Chondrocyte (in vitro differentiated cells): ENCODE measurements at regions not wholly inside any gene's neighbourhood (a gene's known extent, or its start where the extent isn't known, plus 50 kb on each side); places are given as distances from the start of the nearest gene placed in this dataset.

Source experiments
- DNase-seq: peaks from one replicate; pipeline ENCODE4 v3.0.0; 2021; ENCODE audit warnings: mixed read lengths, low spot score
- H3K27ac Mint-ChIP-seq: one replicate; pipeline ENCODE4 v1.8.0; 2021; ENCODE audit warnings: mild to moderate bottlenecking, moderate library complexity, mixed read lengths; ENCODE audit not compliant: unreplicated experiment
- H3K27me3 Mint-ChIP-seq: 2 replicates; pipeline ENCODE4 v1.8.0; 2021; ENCODE audit warnings: low read depth, mixed read lengths
- H3K36me3 Mint-ChIP-seq: 2 replicates; pipeline ENCODE4 v1.8.0; 2021; ENCODE audit warnings: low read depth, mixed read lengths
- H3K4me1 Mint-ChIP-seq: 2 replicates; pipeline ENCODE4 v1.8.0; 2021; ENCODE audit warnings: low read depth, mild to moderate bottlenecking, mixed read lengths
- H3K4me3 Mint-ChIP-seq: one replicate; pipeline ENCODE4 v1.8.0; 2021; ENCODE audit warnings: mild to moderate bottlenecking, moderate library complexity, mixed read lengths; ENCODE audit not compliant: unreplicated experiment
- H3K9me3 Mint-ChIP-seq: 2 replicates; pipeline ENCODE4 v1.8.0; 2021; ENCODE audit warnings: low read depth, mixed read lengths
- TF ChIP-seq, protein P1 (sequence below): fragments of 200-600 bp; sonication (generic); IDR thresholded peaks from 2 replicates; pipeline ENCODE4 v1.5.0; 2021; ENCODE audit warnings: antibody characterized with exemption, mild to moderate bottlenecking, moderate library complexity

DNA sequence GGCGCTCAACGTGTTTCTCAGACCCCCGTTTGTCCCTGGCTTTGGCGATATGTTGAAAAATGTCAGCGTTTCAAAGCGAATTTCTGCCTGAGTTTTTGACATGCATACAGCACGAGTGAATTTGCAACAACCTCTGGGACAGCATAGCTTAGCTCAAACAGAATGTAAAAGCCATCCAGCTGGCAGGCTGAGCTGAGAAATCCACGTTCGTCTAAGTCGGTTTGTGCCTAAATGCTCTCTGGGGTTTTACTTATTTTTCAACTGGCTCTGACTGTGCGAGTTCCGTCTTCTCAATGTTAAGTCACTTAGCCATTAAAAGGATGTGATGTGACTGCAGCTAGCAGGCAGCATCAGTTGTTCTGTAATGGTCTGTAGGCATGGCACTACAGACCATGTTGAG, 243.5 kb upstream of the SLCO3A1 start:
- Mint-ChIP-seq H3K4me1 (no peaks in the 10 kb centered on the region), H3K27ac (no peak overlapping the region), H3K27me3 (peaks cover 8% of the 10 kb centered on the region), H3K4me3 (no peak overlapping the region), H3K9me3 (no peaks in the 10 kb centered on the region), H3K36me3 (no peaks in the 10 kb centered on the region)
- TF ChIP-seq, protein P1, sequence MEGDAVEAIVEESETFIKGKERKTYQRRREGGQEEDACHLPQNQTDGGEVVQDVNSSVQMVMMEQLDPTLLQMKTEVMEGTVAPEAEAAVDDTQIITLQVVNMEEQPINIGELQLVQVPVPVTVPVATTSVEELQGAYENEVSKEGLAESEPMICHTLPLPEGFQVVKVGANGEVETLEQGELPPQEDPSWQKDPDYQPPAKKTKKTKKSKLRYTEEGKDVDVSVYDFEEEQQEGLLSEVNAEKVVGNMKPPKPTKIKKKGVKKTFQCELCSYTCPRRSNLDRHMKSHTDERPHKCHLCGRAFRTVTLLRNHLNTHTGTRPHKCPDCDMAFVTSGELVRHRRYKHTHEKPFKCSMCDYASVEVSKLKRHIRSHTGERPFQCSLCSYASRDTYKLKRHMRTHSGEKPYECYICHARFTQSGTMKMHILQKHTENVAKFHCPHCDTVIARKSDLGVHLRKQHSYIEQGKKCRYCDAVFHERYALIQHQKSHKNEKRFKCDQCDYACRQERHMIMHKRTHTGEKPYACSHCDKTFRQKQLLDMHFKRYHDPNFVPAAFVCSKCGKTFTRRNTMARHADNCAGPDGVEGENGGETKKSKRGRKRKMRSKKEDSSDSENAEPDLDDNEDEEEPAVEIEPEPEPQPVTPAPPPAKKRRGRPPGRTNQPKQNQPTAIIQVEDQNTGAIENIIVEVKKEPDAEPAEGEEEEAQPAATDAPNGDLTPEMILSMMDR, result no peak
- no peak for DNase-seq

- H3K27ac Mint-ChIP-seq, result no peak overlapping the region
- no peaks in the 10 kb centered on the region for H3K36me3 Mint-ChIP-seq
- H3K9me3 Mint-ChIP-seq, result peaks cover 3% of the 10 kb centered on the region
- DNase-seq, result no peak
- H3K4me3 Mint-ChIP-seq, result no peak overlapping the region
- peaks cover 5% of the 10 kb centered on the region for H3K27me3 Mint-ChIP-seq
- TF ChIP-seq, protein P1, result no peak
- H3K4me1 Mint-ChIP-seq, result no peaks in the 10 kb centered on the region
Observed at GRCh38 chr15:91611561-91612323, 241.8 kb upstream of the SLCO3A1 start.

- no peak overlapping the region for H3K4me3 Mint-ChIP-seq
- H3K36me3 Mint-ChIP-seq, result no peaks in the 10 kb centered on the region
- DNase-seq, result no peak
- TF ChIP-seq, protein P1, result no peak
- H3K9me3 Mint-ChIP-seq, result peaks cover 12% of the 10 kb centered on the region
- no peaks in the 10 kb centered on the region for H3K4me1 Mint-ChIP-seq
- no peak overlapping the region for H3K27ac Mint-ChIP-seq
- H3K27me3 Mint-ChIP-seq, result peaks cover 15% of the 10 kb centered on the region
Observed at GRCh38 chr15:91620229-91620628, 233.3 kb upstream of the SLCO3A1 start.

DNA sequence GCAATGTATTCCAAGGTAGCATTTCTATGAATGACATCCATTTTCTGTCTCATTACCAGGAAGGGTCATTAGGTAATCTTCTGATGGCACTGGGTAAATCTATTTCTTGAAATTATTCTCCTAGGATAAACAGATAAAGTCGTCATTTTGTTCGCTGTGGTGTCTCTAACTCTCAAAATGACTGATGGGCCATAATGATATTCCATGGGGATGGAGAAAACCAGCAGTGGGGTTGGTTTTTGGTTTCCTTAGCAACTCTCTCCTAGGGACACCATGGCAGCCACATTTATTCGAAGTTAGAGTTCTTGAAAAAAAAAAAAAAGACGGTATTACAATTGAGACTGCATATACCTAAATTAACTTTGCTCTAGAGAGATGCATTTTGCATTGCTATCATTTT, 231.3 kb upstream of the SLCO3A1 start:
- Mint-ChIP-seq H3K4me1 (no peaks in the 10 kb centered on the region), H3K27me3 (peaks cover 15% of the 10 kb centered on the region), H3K27ac (no peak overlapping the region), H3K4me3 (no peak overlapping the region), H3K9me3 (peaks cover 9% of the 10 kb centered on the region), H3K36me3 (no peaks in the 10 kb centered on the region)
- no peak for DNase-seq
- TF ChIP-seq, protein P1, result no peak

DNA sequence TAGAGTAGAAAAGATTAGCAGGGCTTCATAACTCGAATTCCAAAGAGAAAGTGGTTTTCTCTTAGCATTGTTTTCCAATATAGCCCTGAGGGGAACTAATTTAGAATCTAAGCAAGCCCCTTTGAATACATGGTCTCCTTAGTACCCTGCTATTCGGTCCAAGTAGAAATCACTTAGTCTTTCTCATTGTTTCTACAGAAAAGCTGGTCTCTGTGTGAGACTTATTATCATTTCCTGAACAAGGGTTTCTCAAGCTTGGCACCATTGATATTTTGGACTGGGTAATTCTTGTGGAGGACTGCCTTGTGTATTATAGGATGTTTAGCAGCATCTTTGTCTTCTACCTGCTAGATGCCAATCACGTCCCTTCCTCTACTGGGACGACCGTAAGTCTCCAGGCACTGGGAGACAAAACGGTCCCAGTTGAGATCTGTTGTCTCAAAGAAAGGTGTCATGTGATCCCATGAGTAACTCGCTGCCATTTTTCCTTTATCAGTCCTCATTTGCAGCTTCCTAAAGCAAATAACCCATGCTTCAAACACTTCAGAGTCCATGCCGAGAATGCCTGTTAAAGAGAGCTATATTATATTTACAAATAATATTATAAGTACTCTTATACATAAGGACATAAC, 230.7 kb upstream of the SLCO3A1 start:
- H3K4me3 Mint-ChIP-seq, result no peak overlapping the region
- DNase-seq, result no peak
- H3K27me3 Mint-ChIP-seq, result peaks cover 13% of the 10 kb centered on the region
- no peaks in the 10 kb centered on the region for H3K4me1 Mint-ChIP-seq
- H3K9me3 Mint-ChIP-seq, result peaks cover 9% of the 10 kb centered on the region
- H3K36me3 Mint-ChIP-seq, result no peaks in the 10 kb centered on the region
- TF ChIP-seq, protein P1, result no peak
- no peak overlapping the region for H3K27ac Mint-ChIP-seq
